GM19324 (cell line): ENCODE measurements at regions not wholly inside any gene's neighbourhood (a gene's known extent, or its start where the extent isn't known, plus 50 kb on each side); places are given as distances from the start of the nearest gene placed in this dataset.

Source experiments
- ATAC-seq: cut with Tn5 transposase; IDR thresholded peaks from one replicate; pipeline ENCODE4 v1.9.1; 2021; ENCODE audit warnings: mild to moderate bottlenecking, moderate library complexity; ENCODE audit not compliant: unreplicated experiment, low FRiP score

- ATAC-seq = no peak
These were observed 208.7 kb downstream of the SOX4 start for GRCh38 chr6:21802175-21802822.

GRCh38 chr6:21804941-21805610 lies 211.5 kb downstream of the SOX4 start:
- no peak for ATAC-seq

GRCh38 chr6:21807299-21808044 lies 213.9 kb downstream of the SOX4 start:
- ATAC-seq = no peak

GRCh38 chr6:21808045-21808470 lies 214.5 kb downstream of the SOX4 start:
- ATAC-seq = no peak

- no peak for ATAC-seq
These were observed 215.1 kb downstream of the SOX4 start for GRCh38 chr6:21808551-21809242.

GRCh38 chr6:21811484-21811883 lies 217.9 kb downstream of the SOX4 start:
- ATAC-seq = no peak

- no peak for ATAC-seq
These were observed 222.7 kb downstream of the SOX4 start for GRCh38 chr6:21816231-21816630.

GRCh38 chr6:21820442-21820841 lies 226.9 kb downstream of the SOX4 start:
- no peak for ATAC-seq

- ATAC-seq = no peak
These were observed 229.8 kb downstream of the SOX4 start for GRCh38 chr6:21823371-21823770.

GRCh38 chr6:21824431-21825177 lies 231.1 kb downstream of the SOX4 start:
- ATAC-seq = no peak

- ATAC-seq = no peak
These were observed 232.5 kb downstream of the SOX4 start for GRCh38 chr6:21826023-21826422.

GRCh38 chr6:21826904-21827303 lies 233.4 kb downstream of the SOX4 start:
- ATAC-seq = no peak

- ATAC-seq = no peak
These were observed 234.1 kb downstream of the SOX4 start for GRCh38 chr6:21827425-21828202.

GRCh38 chr6:21828704-21829103 lies 235.2 kb downstream of the SOX4 start:
- ATAC-seq = no peak

GRCh38 chr6:21829126-21829525 lies 235.6 kb downstream of the SOX4 start:
- ATAC-seq = no peak

- no peak for ATAC-seq
These were observed 238.2 kb downstream of the SOX4 start for GRCh38 chr6:21831521-21832291.

- ATAC-seq = no peak
These were observed 242.7 kb downstream of the SOX4 start for GRCh38 chr6:21836277-21836676.

- no peak for ATAC-seq
These were observed 243.3 kb downstream of the SOX4 start for GRCh38 chr6:21836772-21837425.
